ENCODE measurements at regions not wholly inside any gene's neighbourhood (a gene's known extent, or its start where the extent isn't known, plus 50 kb on each side); places are given as distances from the start of the nearest gene placed in this dataset.

- no peak for DNase-seq
- Histone ChIP-seq H3K4me3 (ENCODE audit: low read length) (no peak overlapping the region), H3K9me3 (replicated peaks; ENCODE audit: control insufficient read depth, low read depth, low read length) (no peaks in the 10 kb centered on the region), H3K36me3 (ENCODE audit: control insufficient read depth, insufficient read depth, low read length) (no peaks in the 10 kb centered on the region), H3K27ac (ENCODE audit: low read length) (no peak overlapping the region), H3K27me3 (ENCODE audit: control insufficient read depth, insufficient read depth, low read length) (no peaks in the 10 kb centered on the region), H3K4me1 (ENCODE audit: control insufficient read depth, insufficient read depth, low read length) (no peaks in the 10 kb centered on the region)
- WGBS (ENCODE audit: insufficient coverage), result no CpG with 5 or more reads among the region's 1 CpG
These were observed 377.9 kb downstream of the RAPGEF2 start for GRCh38 chr4:159480826-159481225.

GRCh38 chr4:159481936-159482335 lies 379.1 kb downstream of the RAPGEF2 start:
- no peak overlapping the region for H3K4me3 ChIP-seq (ENCODE audit: low read length)
- H3K27ac ChIP-seq (ENCODE audit: low read length), result no peak overlapping the region
- WGBS (ENCODE audit: insufficient coverage), result 89% methylated on average over 5 of the region's 6 CpGs
- no peak for DNase-seq
- H3K36me3 ChIP-seq (ENCODE audit: control insufficient read depth, insufficient read depth, low read length), result no peaks in the 10 kb centered on the region
- H3K4me1 ChIP-seq (ENCODE audit: control insufficient read depth, insufficient read depth, low read length), result no peaks in the 10 kb centered on the region
- no peaks in the 10 kb centered on the region for H3K27me3 ChIP-seq (ENCODE audit: control insufficient read depth, insufficient read depth, low read length)
- H3K9me3 ChIP-seq (replicated peaks; ENCODE audit: control insufficient read depth, low read depth, low read length), result no peaks in the 10 kb centered on the region

GRCh38 chr4:159483110-159483781 lies 380.4 kb downstream of the RAPGEF2 start:
- H3K27ac ChIP-seq (ENCODE audit: low read length), result no peak overlapping the region
- H3K27me3 ChIP-seq (ENCODE audit: control insufficient read depth, insufficient read depth, low read length), result no peaks in the 10 kb centered on the region
- H3K4me3 ChIP-seq (ENCODE audit: low read length), result no peak overlapping the region
- no peaks in the 10 kb centered on the region for H3K9me3 ChIP-seq (replicated peaks; ENCODE audit: control insufficient read depth, low read depth, low read length)
- WGBS (ENCODE audit: insufficient coverage), result no CpG with 5 or more reads among the region's 5 CpGs
- H3K36me3 ChIP-seq (ENCODE audit: control insufficient read depth, insufficient read depth, low read length), result no peaks in the 10 kb centered on the region
- no peaks in the 10 kb centered on the region for H3K4me1 ChIP-seq (ENCODE audit: control insufficient read depth, insufficient read depth, low read length)
- DNase-seq, result no peak

DNA sequence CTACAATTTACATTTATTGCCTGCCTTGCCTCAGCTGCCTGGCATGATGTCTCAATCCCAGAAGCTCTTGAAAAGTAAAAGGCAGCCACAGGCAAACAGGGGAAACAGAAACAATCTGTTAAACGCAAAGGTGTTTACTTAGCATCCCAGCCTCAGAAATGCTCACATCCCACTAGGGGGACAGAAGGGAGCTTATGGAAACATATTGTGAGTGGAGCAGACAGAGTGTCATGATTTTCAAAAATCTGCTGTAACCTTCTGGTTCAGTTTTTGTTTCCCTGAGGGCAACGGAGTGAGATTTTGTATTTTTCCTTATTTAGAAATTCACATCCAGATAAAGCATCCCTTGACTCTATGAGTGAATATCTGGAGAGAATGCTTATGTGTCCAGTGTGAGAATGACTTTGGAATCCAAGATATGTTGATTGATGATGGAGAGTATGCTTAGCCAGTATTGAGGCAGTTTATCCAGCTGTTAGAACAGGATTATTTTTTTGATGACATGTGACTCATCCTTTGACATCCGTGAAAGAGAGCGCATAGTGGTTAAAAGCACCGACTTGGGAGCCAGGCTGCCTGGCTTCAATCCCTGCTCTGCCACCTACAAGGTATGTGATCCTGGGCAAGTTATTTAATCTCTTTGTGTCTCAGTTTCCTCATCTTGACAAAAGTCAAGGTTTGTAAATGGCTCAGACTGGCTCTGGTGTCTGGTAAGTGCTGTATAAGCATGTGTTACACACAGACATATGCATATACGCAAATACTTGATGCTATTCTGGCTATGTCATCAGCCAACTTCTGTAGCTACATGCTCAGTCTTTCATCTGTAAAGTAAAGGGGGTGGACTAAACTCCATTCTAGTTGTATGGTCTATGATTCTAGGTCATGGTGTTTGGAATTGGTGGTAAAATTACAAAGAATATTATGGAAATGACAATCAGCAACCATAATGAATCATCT lies 381.2 kb downstream of the RAPGEF2 start:
- no peak overlapping the region for H3K4me3 ChIP-seq (ENCODE audit: low read length)
- no peaks in the 10 kb centered on the region for H3K27me3 ChIP-seq (ENCODE audit: control insufficient read depth, insufficient read depth, low read length)
- no peak for DNase-seq
- H3K9me3 ChIP-seq (replicated peaks; ENCODE audit: control insufficient read depth, low read depth, low read length), result no peaks in the 10 kb centered on the region
- no peaks in the 10 kb centered on the region for H3K36me3 ChIP-seq (ENCODE audit: control insufficient read depth, insufficient read depth, low read length)
- no peaks in the 10 kb centered on the region for H3K4me1 ChIP-seq (ENCODE audit: control insufficient read depth, insufficient read depth, low read length)
- WGBS (ENCODE audit: insufficient coverage), result 75% methylated on average over 2 of the region's 6 CpGs
- H3K27ac ChIP-seq (ENCODE audit: low read length), result no peak overlapping the region

GRCh38 chr4:159484864-159485263 lies 382.0 kb downstream of the RAPGEF2 start:
- H3K9me3 ChIP-seq (replicated peaks; ENCODE audit: control insufficient read depth, low read depth, low read length), result no peaks in the 10 kb centered on the region
- no peaks in the 10 kb centered on the region for H3K27me3 ChIP-seq (ENCODE audit: control insufficient read depth, insufficient read depth, low read length)
- WGBS (ENCODE audit: insufficient coverage), result no CpG with 5 or more reads among the region's 2 CpGs
- no peak overlapping the region for H3K27ac ChIP-seq (ENCODE audit: low read length)
- no peaks in the 10 kb centered on the region for H3K4me1 ChIP-seq (ENCODE audit: control insufficient read depth, insufficient read depth, low read length)
- DNase-seq, result no peak
- no peak overlapping the region for H3K4me3 ChIP-seq (ENCODE audit: low read length)
- no peaks in the 10 kb centered on the region for H3K36me3 ChIP-seq (ENCODE audit: control insufficient read depth, insufficient read depth, low read length)

DNA sequence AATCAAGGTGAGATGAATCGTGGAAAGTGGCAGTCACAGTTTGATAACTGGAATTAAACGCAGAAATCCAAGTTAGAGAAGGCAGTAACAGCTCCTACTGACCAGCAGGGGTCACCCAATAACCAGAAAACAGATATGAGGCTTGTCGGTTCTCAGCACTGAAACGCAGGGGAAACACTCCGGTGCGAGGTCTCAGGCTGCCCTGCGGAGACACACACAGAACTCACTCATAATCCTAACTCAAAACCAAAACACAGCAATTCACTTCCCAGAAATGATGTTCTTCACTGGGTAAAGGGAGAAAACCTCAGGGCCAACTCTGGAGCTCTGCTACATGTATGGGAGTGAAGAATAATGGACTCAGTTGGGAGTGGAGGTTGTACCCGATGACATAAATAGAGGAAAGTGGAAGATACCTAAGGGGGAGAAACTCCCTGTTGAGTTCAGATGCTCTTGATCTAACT lies 384.4 kb downstream of the RAPGEF2 start:
- no peaks in the 10 kb centered on the region for H3K27me3 ChIP-seq (ENCODE audit: control insufficient read depth, insufficient read depth, low read length)
- no peaks in the 10 kb centered on the region for H3K36me3 ChIP-seq (ENCODE audit: control insufficient read depth, insufficient read depth, low read length)
- H3K4me1 ChIP-seq (ENCODE audit: control insufficient read depth, insufficient read depth, low read length), result no peaks in the 10 kb centered on the region
- 37% methylated on average over 3 of the region's 8 CpGs for WGBS (ENCODE audit: insufficient coverage)
- H3K9me3 ChIP-seq (replicated peaks; ENCODE audit: control insufficient read depth, low read depth, low read length), result no peaks in the 10 kb centered on the region
- H3K27ac ChIP-seq (ENCODE audit: low read length), result no peak overlapping the region
- DNase-seq, result peak; percentile 87
- no peak overlapping the region for H3K4me3 ChIP-seq (ENCODE audit: low read length)

- Histone ChIP-seq H3K4me3 (ENCODE audit: low read length) (no peak overlapping the region), H3K9me3 (replicated peaks; ENCODE audit: control insufficient read depth, low read depth, low read length) (peaks cover 2% of the 10 kb centered on the region), H3K27ac (ENCODE audit: low read length) (no peak overlapping the region), H3K36me3 (ENCODE audit: control insufficient read depth, insufficient read depth, low read length) (no peaks in the 10 kb centered on the region), H3K4me1 (ENCODE audit: control insufficient read depth, insufficient read depth, low read length) (no peaks in the 10 kb centered on the region), H3K27me3 (ENCODE audit: control insufficient read depth, insufficient read depth, low read length) (no peaks in the 10 kb centered on the region)
- no peak for DNase-seq
- no CpG with 5 or more reads among the region's 1 CpG for WGBS (ENCODE audit: insufficient coverage)
These were observed 386.8 kb downstream of the RAPGEF2 start for GRCh38 chr4:159489646-159490045.

GRCh38 chr4:159495515-159496236 lies 392.8 kb downstream of the RAPGEF2 start:
- Histone ChIP-seq H3K4me3 (ENCODE audit: low read length) (no peak overlapping the region), H3K27me3 (ENCODE audit: control insufficient read depth, insufficient read depth, low read length) (no peaks in the 10 kb centered on the region), H3K27ac (ENCODE audit: low read length) (no peak overlapping the region), H3K9me3 (replicated peaks; ENCODE audit: control insufficient read depth, low read depth, low read length) (peaks cover 2% of the 10 kb centered on the region), H3K36me3 (ENCODE audit: control insufficient read depth, insufficient read depth, low read length) (no peaks in the 10 kb centered on the region), H3K4me1 (ENCODE audit: control insufficient read depth, insufficient read depth, low read length) (no peaks in the 10 kb centered on the region)
- no CpG with 5 or more reads among the region's 2 CpGs for WGBS (ENCODE audit: insufficient coverage)
- peak; percentile 27 for DNase-seq

- Histone ChIP-seq H3K27ac (ENCODE audit: low read length) (no peak overlapping the region), H3K4me3 (ENCODE audit: low read length) (no peak overlapping the region), H3K36me3 (ENCODE audit: control insufficient read depth, insufficient read depth, low read length) (no peaks in the 10 kb centered on the region), H3K27me3 (ENCODE audit: control insufficient read depth, insufficient read depth, low read length) (no peaks in the 10 kb centered on the region), H3K9me3 (replicated peaks; ENCODE audit: control insufficient read depth, low read depth, low read length) (peaks cover 2% of the 10 kb centered on the region), H3K4me1 (ENCODE audit: control insufficient read depth, insufficient read depth, low read length) (no peaks in the 10 kb centered on the region)
- no CpG with 5 or more reads among the region's 1 CpG for WGBS (ENCODE audit: insufficient coverage)
- DNase-seq, result no peak
These were observed 393.4 kb downstream of the RAPGEF2 start for GRCh38 chr4:159496248-159496647.

DNA sequence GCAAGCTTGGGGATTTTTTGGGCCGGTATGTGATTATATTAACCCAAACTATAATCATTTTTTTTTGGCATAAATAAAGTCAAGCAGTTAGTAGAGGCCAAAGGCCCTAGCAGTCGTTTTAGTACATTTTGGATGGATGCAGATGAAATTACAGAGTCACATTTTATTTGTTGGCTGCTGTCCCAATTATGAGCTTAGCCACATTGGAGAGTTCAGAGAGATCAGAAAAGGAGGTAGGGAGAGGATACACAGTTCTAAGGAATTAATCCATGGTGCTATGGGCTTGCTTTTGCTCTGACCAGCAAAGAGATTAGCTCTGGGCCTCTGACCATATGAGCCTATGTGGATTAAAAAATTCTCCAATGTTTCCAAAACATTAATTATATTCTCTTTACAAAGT lies 395.1 kb downstream of the RAPGEF2 start:
- no CpG with 5 or more reads among the region's 2 CpGs for WGBS (ENCODE audit: insufficient coverage)
- H3K4me1 ChIP-seq (ENCODE audit: control insufficient read depth, insufficient read depth, low read length), result no peaks in the 10 kb centered on the region
- H3K4me3 ChIP-seq (ENCODE audit: low read length), result no peak overlapping the region
- no peak overlapping the region for H3K27ac ChIP-seq (ENCODE audit: low read length)
- no peak for DNase-seq
- H3K9me3 ChIP-seq (replicated peaks; ENCODE audit: control insufficient read depth, low read depth, low read length), result no peaks in the 10 kb centered on the region
- no peaks in the 10 kb centered on the region for H3K27me3 ChIP-seq (ENCODE audit: control insufficient read depth, insufficient read depth, low read length)
- no peaks in the 10 kb centered on the region for H3K36me3 ChIP-seq (ENCODE audit: control insufficient read depth, insufficient read depth, low read length)
